SK-N-SH treated with all-trans-retinoic acid at 6 μM for 48 hours (cell line): ENCODE measurements at regions not wholly inside any gene's neighbourhood (a gene's known extent, or its start where the extent isn't known, plus 50 kb on each side); places are given as distances from the start of the nearest gene placed in this dataset.

Experiments used
- ATAC-seq: fragments of 200-7000 bp; cut with Tn5 transposase; 3 replicates; pipeline ENCODE4 v1.9.1; 2020; ENCODE audit warnings: mild to moderate bottlenecking, moderate library complexity
- ARNTL ChIP-seq: fragments of 450-650 bp; formaldehyde crosslinking; IDR thresholded peaks from 2 replicates; pipeline ENCODE4 v1.5.0; 2020; ENCODE audit warnings: low read depth, mild to moderate bottlenecking, moderate library complexity, borderline replicate concordance
- BACH2 ChIP-seq: fragments of 250-450 bp; sonication (Bioruptor Pico); IDR thresholded peaks from 2 replicates; pipeline ENCODE4 v1.9.0; 2021; ENCODE audit warnings: mild to moderate bottlenecking, borderline replicate concordance
- CSDC2 ChIP-seq: fragments of 250-450 bp; sonication (Bioruptor Pico); IDR thresholded peaks from 2 replicates; pipeline ENCODE4 v1.5.0; 2020; ENCODE audit warnings: mild to moderate bottlenecking, moderate library complexity
- ESRRG ChIP-seq: fragments of 250-450 bp; sonication (Bioruptor Pico); IDR thresholded peaks from 2 replicates; pipeline ENCODE4 v1.6.1; 2021; ENCODE audit warnings: mild to moderate bottlenecking
- GLIS3 ChIP-seq: fragments of 250-450 bp; sonication (Bioruptor Pico); IDR thresholded peaks from 2 replicates; pipeline ENCODE4 v1.5.0; 2020; ENCODE audit warnings: mild to moderate bottlenecking, moderate library complexity
- ISL1 ChIP-seq: fragments of 250-450 bp; sonication (Bioruptor Pico); IDR thresholded peaks from 2 replicates; pipeline ENCODE4 v2.1.2; 2022; ENCODE audit warnings: mild to moderate bottlenecking, moderate library complexity
- OSR1 ChIP-seq: fragments of 250-450 bp; sonication (Bioruptor Pico); IDR thresholded peaks from 2 replicates; pipeline ENCODE4 v1.8.0; 2022; ENCODE audit warnings: moderate library complexity, mild to moderate bottlenecking, inconsistent platforms
- RARB ChIP-seq: fragments of 250-450 bp; sonication (Bioruptor Pico); IDR thresholded peaks from 2 replicates; pipeline ENCODE4 v1.8.0; 2021; ENCODE audit warnings: mild to moderate bottlenecking, moderate library complexity
- SNAI2 ChIP-seq: fragments of 250-450 bp; sonication (Bioruptor Pico); IDR thresholded peaks from 2 replicates; pipeline ENCODE4 v1.5.0; 2020; ENCODE audit warnings: mild to moderate bottlenecking, moderate library complexity
- TCF4 ChIP-seq: fragments of 250-450 bp; sonication (Bioruptor Pico); IDR thresholded peaks from 2 replicates; pipeline ENCODE4 v1.8.0; 2021; ENCODE audit warnings: mild to moderate bottlenecking, moderate library complexity, borderline replicate concordance
- ZC3H10 ChIP-seq: fragments of 250-450 bp; sonication (Bioruptor Pico); IDR thresholded peaks from 2 replicates; pipeline ENCODE4 v1.5.1; 2021; ENCODE audit warnings: mild to moderate bottlenecking, moderate library complexity
- ZFP3 ChIP-seq: fragments of 250-450 bp; sonication (Bioruptor Pico); IDR thresholded peaks from 2 replicates; pipeline ENCODE4 v1.5.0; 2020; ENCODE audit warnings: mild to moderate bottlenecking, moderate library complexity
- ZFP30 ChIP-seq: fragments of 450-650 bp; formaldehyde crosslinking; IDR thresholded peaks from 2 replicates; pipeline ENCODE4 v1.5.0; 2022; ENCODE audit warnings: mild to moderate bottlenecking, moderate library complexity
- ZNF565 ChIP-seq: fragments of 450-650 bp; formaldehyde crosslinking; conservative IDR thresholded peaks from 2 replicates; pipeline ENCODE4 v1.5.0; 2020; ENCODE audit warnings: low read depth, mild to moderate bottlenecking, moderate library complexity
- ZNF70 ChIP-seq: fragments of 450-650 bp; formaldehyde crosslinking; IDR thresholded peaks from 2 replicates; pipeline ENCODE4 v1.5.0; 2020; ENCODE audit warnings: mild to moderate bottlenecking, moderate library complexity
- ZNF8 ChIP-seq: fragments of 450-650 bp; formaldehyde crosslinking; IDR thresholded peaks from 2 replicates; pipeline ENCODE4 v1.5.0; 2020; ENCODE audit warnings: mild to moderate bottlenecking, moderate library complexity
- TF ChIP-seq, protein P1 (sequence below): fragments of 250-450 bp; sonication (Bioruptor Pico); IDR thresholded peaks from 2 replicates; pipeline ENCODE4 v1.8.0; 2020; ENCODE audit warnings: mild to moderate bottlenecking, moderate library complexity, borderline replicate concordance
- TF ChIP-seq, protein P2 (sequence below): fragments of 250-450 bp; sonication (Bioruptor Pico); IDR thresholded peaks from 2 replicates; pipeline ENCODE4 v1.5.0; 2020; ENCODE audit warnings: mild to moderate bottlenecking, moderate library complexity
- TF ChIP-seq, protein P3 (sequence below): fragments of 250-450 bp; sonication (Bioruptor Pico); IDR thresholded peaks from 2 replicates; pipeline ENCODE4 v1.5.1; 2020; ENCODE audit warnings: low read depth, mild to moderate bottlenecking, moderate library complexity
- TF ChIP-seq, protein P4 (sequence below): fragments of 250-450 bp; sonication (Bioruptor Pico); IDR thresholded peaks from 2 replicates; pipeline ENCODE4 v1.5.1; 2021; ENCODE audit warnings: mild to moderate bottlenecking, moderate library complexity
- TF ChIP-seq, protein P5 (sequence below): fragments of 250-450 bp; sonication (Bioruptor Pico); IDR thresholded peaks from 2 replicates; pipeline ENCODE4 v1.8.0; 2021; ENCODE audit warnings: low read depth, mild to moderate bottlenecking, moderate library complexity, borderline replicate concordance

DNA sequence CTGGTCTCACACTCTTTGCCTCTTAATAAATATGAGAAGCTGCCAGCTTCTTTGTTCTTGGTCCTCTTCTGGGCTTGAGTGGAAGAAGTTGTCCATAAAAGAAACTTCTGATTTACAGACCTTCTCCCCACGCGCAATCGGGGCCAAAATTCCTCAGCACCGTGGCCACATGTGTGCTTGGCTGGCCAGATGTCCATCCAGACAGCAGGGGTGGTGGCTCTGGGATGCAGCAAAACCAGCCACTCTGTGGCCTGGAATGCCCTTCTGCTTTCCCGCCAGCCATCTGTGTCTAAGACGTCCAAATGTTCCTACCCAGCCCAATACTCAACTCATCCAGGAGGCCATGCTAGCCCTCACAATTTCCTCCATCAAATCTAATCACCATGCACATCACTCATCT is 250.8 kb downstream of the EN1 start:
- no peak for ATAC-seq
- TF ChIP-seq TCF4 (CRISPR knock-in tag) (no peak), ZFP30 (CRISPR knock-in tag) (no peak), ESRRG (CRISPR knock-in tag) (no peak), ZNF70 (CRISPR knock-in tag) (no peak), BACH2 (no peak), OSR1 (no peak), ZNF8 (CRISPR knock-in tag) (no peak), RARB (CRISPR knock-in tag) (no peak), ZC3H10 (no peak)
- TF ChIP-seq, protein P1, sequence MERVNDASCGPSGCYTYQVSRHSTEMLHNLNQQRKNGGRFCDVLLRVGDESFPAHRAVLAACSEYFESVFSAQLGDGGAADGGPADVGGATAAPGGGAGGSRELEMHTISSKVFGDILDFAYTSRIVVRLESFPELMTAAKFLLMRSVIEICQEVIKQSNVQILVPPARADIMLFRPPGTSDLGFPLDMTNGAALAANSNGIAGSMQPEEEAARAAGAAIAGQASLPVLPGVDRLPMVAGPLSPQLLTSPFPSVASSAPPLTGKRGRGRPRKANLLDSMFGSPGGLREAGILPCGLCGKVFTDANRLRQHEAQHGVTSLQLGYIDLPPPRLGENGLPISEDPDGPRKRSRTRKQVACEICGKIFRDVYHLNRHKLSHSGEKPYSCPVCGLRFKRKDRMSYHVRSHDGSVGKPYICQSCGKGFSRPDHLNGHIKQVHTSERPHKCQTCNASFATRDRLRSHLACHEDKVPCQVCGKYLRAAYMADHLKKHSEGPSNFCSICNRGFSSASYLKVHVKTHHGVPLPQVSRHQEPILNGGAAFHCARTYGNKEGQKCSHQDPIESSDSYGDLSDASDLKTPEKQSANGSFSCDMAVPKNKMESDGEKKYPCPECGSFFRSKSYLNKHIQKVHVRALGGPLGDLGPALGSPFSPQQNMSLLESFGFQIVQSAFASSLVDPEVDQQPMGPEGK (CRISPR knock-in tag): no peak
- TF ChIP-seq, protein P2, sequence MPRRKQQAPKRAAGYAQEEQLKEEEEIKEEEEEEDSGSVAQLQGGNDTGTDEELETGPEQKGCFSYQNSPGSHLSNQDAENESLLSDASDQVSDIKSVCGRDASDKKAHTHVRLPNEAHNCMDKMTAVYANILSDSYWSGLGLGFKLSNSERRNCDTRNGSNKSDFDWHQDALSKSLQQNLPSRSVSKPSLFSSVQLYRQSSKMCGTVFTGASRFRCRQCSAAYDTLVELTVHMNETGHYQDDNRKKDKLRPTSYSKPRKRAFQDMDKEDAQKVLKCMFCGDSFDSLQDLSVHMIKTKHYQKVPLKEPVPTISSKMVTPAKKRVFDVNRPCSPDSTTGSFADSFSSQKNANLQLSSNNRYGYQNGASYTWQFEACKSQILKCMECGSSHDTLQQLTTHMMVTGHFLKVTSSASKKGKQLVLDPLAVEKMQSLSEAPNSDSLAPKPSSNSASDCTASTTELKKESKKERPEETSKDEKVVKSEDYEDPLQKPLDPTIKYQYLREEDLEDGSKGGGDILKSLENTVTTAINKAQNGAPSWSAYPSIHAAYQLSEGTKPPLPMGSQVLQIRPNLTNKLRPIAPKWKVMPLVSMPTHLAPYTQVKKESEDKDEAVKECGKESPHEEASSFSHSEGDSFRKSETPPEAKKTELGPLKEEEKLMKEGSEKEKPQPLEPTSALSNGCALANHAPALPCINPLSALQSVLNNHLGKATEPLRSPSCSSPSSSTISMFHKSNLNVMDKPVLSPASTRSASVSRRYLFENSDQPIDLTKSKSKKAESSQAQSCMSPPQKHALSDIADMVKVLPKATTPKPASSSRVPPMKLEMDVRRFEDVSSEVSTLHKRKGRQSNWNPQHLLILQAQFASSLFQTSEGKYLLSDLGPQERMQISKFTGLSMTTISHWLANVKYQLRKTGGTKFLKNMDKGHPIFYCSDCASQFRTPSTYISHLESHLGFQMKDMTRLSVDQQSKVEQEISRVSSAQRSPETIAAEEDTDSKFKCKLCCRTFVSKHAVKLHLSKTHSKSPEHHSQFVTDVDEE: no peak
- TF ChIP-seq, protein P3, sequence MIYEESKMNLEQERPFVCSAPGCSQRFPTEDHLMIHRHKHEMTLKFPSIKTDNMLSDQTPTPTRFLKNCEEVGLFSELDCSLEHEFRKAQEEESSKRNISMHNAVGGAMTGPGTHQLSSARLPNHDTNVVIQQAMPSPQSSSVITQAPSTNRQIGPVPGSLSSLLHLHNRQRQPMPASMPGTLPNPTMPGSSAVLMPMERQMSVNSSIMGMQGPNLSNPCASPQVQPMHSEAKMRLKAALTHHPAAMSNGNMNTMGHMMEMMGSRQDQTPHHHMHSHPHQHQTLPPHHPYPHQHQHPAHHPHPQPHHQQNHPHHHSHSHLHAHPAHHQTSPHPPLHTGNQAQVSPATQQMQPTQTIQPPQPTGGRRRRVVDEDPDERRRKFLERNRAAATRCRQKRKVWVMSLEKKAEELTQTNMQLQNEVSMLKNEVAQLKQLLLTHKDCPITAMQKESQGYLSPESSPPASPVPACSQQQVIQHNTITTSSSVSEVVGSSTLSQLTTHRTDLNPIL (CRISPR knock-in tag): no peak

DNA sequence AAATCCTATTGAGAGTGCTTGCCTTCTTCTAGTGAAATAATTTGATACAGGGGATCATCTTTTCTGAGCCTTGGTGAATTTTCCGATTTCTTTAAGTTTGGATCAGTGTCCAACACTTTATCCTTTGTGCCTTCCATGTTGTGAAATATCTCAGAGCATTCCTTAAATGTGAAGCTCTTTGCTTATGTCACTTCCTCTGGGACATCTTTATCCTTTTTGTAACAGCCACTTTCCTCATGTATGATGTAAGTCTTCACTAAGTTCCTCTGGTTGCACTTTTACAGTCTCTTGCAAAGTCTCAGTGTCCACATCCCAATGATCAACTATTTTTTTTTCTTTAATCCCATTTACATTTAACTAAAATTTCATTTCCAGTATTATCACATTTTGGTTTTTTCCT is 254.2 kb downstream of the EN1 start:
- ATAC-seq: no peak
- no peak for TF ChIP-seq RARB (CRISPR knock-in tag)
- no peak for TF ChIP-seq ZFP3 (CRISPR knock-in tag)

DNA sequence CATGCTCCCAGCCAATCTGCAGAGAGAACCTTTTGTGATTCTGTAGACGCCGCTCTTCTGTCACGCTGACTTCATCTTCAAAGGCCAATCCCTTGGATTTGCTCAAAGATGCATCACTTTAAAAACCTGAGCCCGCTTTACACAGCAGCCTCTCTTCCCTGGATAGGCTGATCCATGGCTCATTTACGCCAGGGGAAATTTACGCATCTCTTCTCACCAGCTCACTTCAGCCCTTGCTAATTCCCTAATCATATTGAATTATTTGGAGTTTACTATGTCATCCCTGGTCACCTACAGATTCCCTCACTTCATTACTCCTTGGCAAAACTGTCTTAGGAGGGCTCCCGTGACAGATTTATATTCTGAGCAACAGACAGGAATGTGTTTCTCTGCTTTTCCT is 256.2 kb downstream of the EN1 start:
- TF ChIP-seq, protein P4, sequence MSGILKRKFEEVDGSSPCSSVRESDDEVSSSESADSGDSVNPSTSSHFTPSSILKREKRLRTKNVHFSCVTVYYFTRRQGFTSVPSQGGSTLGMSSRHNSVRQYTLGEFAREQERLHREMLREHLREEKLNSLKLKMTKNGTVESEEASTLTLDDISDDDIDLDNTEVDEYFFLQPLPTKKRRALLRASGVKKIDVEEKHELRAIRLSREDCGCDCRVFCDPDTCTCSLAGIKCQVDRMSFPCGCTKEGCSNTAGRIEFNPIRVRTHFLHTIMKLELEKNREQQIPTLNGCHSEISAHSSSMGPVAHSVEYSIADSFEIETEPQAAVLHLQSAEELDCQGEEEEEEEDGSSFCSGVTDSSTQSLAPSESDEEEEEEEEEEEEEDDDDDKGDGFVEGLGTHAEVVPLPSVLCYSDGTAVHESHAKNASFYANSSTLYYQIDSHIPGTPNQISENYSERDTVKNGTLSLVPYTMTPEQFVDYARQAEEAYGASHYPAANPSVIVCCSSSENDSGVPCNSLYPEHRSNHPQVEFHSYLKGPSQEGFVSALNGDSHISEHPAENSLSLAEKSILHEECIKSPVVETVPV: no peak
- no peak for TF ChIP-seq ZC3H10
- ATAC-seq: no peak

DNA sequence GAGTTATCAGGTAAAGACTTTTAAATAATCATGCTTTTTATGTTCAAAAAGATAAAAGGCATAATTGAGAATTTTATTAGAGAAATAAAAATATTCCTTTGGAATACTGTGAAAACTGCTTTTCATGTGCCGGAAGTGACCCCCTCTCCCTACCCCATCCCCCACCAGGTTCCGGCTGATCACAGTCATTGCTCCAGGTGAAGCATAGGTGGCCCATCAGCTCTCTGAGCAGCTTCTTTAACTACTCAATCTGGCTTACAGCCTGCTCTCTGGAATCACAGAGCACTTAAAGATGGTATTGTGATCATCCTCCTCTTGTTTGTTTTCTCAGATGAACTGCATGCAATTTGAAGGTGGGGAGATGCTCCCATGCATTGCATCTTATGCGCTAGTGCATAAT is 257.7 kb downstream of the EN1 start:
- no peak for TF ChIP-seq OSR1
- TF ChIP-seq TCF4 (CRISPR knock-in tag): no peak
- TF ChIP-seq ZFP3 (CRISPR knock-in tag): no peak
- TF ChIP-seq CSDC2 (CRISPR knock-in tag): no peak
- TF ChIP-seq ZNF8 (CRISPR knock-in tag): no peak
- TF ChIP-seq ARNTL: no peak
- no peak for TF ChIP-seq ISL1
- TF ChIP-seq, protein P1 (CRISPR knock-in tag): no peak
- TF ChIP-seq ZNF565 (CRISPR knock-in tag): no peak
- TF ChIP-seq, protein P2: no peak
- TF ChIP-seq, protein P3 (CRISPR knock-in tag): no peak
- TF ChIP-seq ESRRG (CRISPR knock-in tag): no peak
- TF ChIP-seq SNAI2 (CRISPR knock-in tag): no peak
- TF ChIP-seq, protein P5, sequence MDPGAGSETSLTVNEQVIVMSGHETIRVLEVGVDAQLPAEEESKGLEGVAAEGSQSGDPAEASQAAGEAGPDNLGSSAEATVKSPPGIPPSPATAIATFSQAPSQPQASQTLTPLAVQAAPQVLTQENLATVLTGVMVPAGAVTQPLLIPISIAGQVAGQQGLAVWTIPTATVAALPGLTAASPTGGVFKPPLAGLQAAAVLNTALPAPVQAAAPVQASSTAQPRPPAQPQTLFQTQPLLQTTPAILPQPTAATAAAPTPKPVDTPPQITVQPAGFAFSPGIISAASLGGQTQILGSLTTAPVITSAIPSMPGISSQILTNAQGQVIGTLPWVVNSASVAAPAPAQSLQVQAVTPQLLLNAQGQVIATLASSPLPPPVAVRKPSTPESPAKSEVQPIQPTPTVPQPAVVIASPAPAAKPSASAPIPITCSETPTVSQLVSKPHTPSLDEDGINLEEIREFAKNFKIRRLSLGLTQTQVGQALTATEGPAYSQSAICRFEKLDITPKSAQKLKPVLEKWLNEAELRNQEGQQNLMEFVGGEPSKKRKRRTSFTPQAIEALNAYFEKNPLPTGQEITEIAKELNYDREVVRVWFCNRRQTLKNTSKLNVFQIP (CRISPR knock-in tag): no peak
- TF ChIP-seq RARB (CRISPR knock-in tag): no peak
- TF ChIP-seq GLIS3 (CRISPR knock-in tag): no peak
- no peak for TF ChIP-seq ZFP30 (CRISPR knock-in tag)
- no peak for TF ChIP-seq ZC3H10

More for the DNA sequence above, 257.7 kb downstream of the EN1 start:
- no peak for ATAC-seq
